Epithelial cell of esophagus (primary cell): ENCODE measurements at regions not wholly inside any gene's neighbourhood (a gene's known extent, or its start where the extent isn't known, plus 50 kb on each side); places are given as distances from the start of the nearest gene placed in this dataset.

Experiments used
- DNase-seq: peaks from one replicate; pipeline ENCODE4 v3.0.0; 2010; ENCODE audit warnings: low read depth
- H3K4me3 ChIP-seq: 2 replicates; pipeline ENCODE4 v1.5.1; 2011; ENCODE audit warnings: mild to moderate bottlenecking, low read length, control low read depth
- TF ChIP-seq, protein P1 (sequence below): IDR thresholded peaks from 2 replicates; pipeline ENCODE4 v1.5.1; 2011; ENCODE audit warnings: low read depth, mild to moderate bottlenecking, low read length, control low read depth, inconsistent platforms; ENCODE audit not compliant: insufficient read depth; ENCODE audit errors: missing control alignments

DNA sequence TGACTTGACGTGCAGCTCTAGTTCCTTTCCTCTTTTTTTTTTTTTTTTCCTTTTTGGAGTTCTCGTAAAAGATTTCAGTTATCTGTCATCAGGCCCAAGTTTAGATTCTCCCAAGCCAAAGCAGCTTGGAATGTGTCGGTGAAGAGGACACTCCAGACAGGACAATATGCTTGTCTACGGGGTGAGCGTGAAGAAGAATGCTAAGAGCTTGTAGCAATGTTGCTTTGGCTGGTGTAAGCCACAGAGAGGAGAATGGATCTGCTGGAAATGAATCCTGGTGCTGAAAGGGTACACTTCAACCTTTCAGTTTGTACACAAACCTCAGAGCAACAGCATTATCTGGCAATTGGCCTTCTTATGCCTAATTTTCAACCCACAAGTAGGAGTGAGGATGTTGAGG lies 92.4 kb downstream of the ISL1 start:
- no peak for DNase-seq
- TF ChIP-seq, protein P1, sequence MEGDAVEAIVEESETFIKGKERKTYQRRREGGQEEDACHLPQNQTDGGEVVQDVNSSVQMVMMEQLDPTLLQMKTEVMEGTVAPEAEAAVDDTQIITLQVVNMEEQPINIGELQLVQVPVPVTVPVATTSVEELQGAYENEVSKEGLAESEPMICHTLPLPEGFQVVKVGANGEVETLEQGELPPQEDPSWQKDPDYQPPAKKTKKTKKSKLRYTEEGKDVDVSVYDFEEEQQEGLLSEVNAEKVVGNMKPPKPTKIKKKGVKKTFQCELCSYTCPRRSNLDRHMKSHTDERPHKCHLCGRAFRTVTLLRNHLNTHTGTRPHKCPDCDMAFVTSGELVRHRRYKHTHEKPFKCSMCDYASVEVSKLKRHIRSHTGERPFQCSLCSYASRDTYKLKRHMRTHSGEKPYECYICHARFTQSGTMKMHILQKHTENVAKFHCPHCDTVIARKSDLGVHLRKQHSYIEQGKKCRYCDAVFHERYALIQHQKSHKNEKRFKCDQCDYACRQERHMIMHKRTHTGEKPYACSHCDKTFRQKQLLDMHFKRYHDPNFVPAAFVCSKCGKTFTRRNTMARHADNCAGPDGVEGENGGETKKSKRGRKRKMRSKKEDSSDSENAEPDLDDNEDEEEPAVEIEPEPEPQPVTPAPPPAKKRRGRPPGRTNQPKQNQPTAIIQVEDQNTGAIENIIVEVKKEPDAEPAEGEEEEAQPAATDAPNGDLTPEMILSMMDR: no peak

DNA sequence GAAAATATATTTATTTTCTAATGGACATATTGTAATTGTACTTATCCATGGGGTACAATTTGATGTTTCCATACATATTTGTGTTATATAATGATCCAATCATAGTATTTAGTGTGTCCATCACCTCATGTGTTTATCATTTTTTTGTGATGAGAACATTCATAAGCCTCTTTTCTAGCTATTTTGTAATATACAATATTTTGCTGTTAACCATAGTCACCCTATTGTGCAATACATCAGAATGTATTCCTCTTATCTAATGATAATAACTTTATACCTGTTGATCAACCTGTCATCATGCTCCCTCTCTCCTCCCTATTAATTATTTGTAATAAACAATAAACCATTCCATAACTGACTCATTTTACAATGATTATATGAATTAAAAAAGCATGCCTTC lies 93.2 kb downstream of the ISL1 start:
- DNase-seq: peak; percentile 28
- TF ChIP-seq, protein P1: no peak

More for the DNA sequence above, 92.4 kb downstream of the ISL1 start:
- H3K4me3 ChIP-seq: no peak overlapping the region

DNA sequence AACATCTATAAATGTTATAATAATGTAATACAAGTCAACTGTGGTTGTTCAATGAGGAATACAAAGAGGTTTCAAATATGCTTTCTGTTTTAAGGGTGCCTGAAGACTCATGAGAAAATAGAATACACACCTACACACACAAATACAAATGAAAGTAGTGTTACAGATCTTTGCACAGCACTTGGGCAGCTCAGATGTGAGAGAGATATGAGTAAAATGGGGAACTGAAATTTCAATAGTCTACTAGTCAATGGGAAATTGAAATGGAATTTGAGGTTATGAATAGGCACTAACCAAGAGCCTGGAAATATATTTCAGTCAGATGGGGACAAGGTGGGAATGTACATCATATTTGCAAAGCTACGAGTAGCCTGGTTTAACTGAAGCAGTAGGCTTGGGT lies 96.6 kb downstream of the ISL1 start:
- TF ChIP-seq, protein P1: no peak
- no peak overlapping the region for H3K4me3 ChIP-seq
- no peak for DNase-seq

More for the DNA sequence above, 93.2 kb downstream of the ISL1 start:
- H3K4me3 ChIP-seq: no peak overlapping the region

DNA sequence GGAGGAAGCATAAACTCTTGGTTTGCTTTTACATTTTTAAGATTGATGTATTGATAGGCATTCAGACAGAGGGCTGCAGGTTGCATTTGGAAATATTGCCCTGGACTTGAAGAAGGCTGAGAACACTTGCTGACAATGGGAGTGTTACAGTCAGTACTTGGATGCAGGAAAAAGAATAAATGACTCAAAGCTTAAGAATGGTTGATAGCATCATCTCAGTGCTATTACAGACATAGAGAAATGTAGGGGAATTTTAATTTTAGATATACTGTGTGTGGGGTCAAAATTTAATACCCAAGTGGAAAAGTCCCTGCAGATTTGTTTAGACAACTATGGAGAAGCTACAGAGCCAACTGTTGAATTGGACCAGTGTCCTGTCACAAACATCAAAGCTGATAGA lies 101.1 kb downstream of the ISL1 start:
- TF ChIP-seq, protein P1: no peak
- DNase-seq: peak; percentile 50
- no peak overlapping the region for H3K4me3 ChIP-seq

DNA sequence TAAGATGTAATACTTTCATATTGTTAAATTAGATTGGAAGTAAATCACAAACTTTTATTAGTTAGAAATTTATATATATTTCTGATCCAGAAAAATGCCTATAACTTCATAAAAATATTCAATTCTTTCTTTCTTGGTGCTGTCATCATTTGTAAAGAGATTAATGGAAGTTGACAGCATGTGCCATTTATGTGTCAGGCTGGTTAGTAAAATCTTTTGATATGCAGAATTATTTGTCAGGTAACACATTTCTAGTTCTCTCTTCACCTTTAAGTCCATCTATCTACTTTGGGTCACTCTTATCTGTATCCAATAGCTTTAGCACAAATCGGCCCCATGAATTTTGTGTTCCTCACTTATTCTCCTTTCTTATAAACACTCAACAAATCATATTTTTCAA lies 102.9 kb downstream of the ISL1 start:
- no peak for DNase-seq
- TF ChIP-seq, protein P1: no peak
- no peak overlapping the region for H3K4me3 ChIP-seq

DNA sequence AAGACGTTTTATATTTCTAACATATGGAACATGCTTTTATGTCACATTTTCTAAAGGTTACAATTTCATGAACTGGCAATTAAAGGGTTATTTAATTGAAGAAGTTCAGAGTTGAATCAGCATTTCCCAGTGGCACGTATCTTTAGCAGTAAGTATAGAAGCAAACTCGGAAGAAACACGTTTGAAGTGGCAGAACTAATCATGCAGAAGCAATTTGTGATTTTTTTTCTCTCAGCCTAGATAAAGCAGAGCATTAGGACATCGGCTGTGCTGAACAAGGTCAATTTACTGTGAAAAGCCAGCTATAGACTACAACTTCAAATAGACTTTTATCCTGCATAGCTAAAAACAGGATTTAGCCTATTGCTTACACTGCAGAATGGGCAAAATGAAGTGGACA lies 104.7 kb downstream of the ISL1 start:
- DNase-seq: no peak
- TF ChIP-seq, protein P1: no peak
- no peak overlapping the region for H3K4me3 ChIP-seq

DNA sequence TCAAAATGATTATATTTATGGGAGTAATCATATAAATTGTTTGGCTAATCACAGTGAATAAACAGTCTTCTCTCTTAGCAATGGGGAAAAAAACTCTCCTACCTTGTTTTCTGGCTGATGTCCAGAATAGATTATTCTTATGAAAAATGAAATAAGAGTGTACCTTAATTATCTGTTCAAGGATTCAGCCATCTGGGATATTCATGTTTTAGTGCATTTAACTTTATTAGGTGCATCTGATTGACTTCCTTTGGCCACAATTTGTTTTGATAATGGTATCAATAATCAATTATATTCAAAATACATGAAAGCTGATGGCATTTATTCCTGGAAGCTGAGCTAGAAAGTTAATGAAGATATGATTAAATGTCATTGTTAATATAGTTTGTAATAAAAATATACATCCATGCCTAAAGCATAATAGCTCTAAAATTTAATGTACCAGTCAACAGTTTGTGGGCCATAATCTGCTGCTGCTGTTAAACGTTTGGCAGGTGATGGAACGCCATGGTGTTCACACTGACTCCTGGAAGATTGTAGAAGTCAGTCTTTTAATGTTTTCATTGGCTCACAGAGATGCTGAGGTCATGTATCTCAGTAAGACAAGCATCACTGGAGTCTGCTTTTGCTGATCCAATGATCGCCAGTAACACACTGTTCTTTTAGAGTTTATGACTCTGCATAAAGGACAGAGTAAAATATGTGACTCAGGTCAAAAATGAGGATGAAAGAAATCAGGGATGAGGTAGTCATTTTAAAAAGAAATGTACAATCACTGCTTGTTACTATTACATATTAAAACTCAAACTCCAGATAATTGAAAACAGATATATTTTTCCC lies 105.8 kb downstream of the ISL1 start:
- H3K4me3 ChIP-seq: no peak overlapping the region
- DNase-seq: no peak
- TF ChIP-seq, protein P1: no peak
